Tibial nerve (tissue), 3 donors: ENCODE measurements at regions not wholly inside any gene's neighbourhood (a gene's known extent, or its start where the extent isn't known, plus 50 kb on each side); places are given as distances from the start of the nearest gene placed in this dataset.

Experiments used
- POLR2A ChIP-seq, 2 donors: fragments of 450-650 bp; IDR thresholded peaks; one replicate each; pipeline ENCODE4 v1.6.1; 2017; ENCODE audit warnings: antibody characterized with exemption in 2 of 2, mild to moderate bottlenecking in 2 of 2, moderate library complexity in 2 of 2
- TF ChIP-seq, protein P1 (sequence below), 5 experiments: fragments of 200-600 bp in 3 of 5; fragments of 450-650 bp in 2 of 5; sonication (generic) in 3 of 5; IDR thresholded peaks; one replicate each; pipeline ENCODE4 v1.5.1; 2016 to 2019; ENCODE audit warnings: antibody characterized with exemption in 5 of 5, mild to moderate bottlenecking in 3 of 5, moderate library complexity in 2 of 5

DNA sequence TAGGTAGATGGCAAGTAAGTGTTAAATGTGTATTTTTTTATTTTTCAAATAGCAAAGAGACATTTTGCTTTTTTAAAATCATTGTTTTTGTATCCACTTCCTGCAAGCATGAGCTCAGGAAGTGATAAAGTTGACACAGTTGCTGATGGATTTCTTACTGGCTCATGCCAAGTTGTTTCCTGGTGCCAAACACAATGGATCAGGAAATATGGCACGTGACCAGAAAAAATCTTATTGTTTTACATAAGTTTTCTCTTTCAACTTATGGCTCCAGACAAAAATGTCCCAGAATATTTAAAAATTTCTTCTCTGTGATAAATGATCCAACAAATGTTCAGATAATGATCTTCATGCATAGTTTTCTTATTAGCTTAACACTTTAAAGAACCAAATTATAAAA is 1279.1 kb upstream of the FLRT2 start:
- TF ChIP-seq, protein P1, sequence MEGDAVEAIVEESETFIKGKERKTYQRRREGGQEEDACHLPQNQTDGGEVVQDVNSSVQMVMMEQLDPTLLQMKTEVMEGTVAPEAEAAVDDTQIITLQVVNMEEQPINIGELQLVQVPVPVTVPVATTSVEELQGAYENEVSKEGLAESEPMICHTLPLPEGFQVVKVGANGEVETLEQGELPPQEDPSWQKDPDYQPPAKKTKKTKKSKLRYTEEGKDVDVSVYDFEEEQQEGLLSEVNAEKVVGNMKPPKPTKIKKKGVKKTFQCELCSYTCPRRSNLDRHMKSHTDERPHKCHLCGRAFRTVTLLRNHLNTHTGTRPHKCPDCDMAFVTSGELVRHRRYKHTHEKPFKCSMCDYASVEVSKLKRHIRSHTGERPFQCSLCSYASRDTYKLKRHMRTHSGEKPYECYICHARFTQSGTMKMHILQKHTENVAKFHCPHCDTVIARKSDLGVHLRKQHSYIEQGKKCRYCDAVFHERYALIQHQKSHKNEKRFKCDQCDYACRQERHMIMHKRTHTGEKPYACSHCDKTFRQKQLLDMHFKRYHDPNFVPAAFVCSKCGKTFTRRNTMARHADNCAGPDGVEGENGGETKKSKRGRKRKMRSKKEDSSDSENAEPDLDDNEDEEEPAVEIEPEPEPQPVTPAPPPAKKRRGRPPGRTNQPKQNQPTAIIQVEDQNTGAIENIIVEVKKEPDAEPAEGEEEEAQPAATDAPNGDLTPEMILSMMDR (IDR thresholded peaks at IDR 0.05), result no peak
- TF ChIP-seq POLR2A (IDR thresholded peaks at IDR 0.05), result no peak
